NCI-H1436 (cell line): ENCODE measurements at regions not wholly inside any gene's neighbourhood (a gene's known extent, or its start where the extent isn't known, plus 50 kb on each side); places are given as distances from the start of the nearest gene placed in this dataset.

Source experiments
- DNase-seq: peaks from one replicate; lab custom pipeline; 2025; lab: John Stamatoyannopoulos, UW

DNA sequence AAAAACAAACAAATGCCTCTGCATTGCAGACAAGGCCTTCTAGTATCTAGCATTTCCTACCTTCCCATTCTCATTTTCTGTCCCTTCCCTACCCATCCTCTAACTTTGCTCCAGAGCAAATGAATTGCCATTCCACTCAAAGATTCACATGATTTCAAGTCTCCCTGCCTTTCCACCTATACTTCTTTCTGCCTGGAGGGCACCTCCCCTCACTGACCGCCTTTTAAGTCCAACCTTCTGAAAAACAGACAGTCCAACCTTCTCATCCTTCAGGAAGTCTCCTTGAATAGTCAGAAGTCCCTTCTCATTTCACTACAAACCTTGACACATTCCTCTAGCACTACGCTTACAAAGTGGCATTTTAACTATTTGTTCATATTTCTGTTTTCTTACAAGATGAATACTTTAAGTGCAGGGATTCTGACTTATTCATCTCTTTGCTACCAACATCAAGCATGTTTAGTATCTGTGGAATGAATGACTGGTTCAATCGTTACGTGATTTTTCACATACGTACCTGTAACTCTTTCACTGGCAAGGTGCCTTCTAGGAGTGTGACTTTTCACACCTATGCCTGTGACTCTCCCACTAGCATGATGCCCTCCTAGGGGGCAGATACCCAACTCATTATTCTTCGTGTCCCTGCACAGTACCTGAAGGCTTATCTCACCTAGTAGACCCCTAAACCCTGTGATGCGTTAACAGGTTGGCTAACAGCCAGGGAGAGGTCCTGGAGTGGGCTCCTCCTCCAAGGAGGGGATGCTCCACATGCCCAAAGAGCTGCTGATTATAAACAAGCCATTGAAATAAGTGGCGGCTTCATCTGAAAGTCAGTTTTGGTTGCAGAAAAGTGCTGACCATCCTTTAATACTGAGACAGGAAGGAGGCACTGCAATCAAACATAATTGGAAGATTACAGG is 356.2 kb downstream of the MYCN start:
- DNase-seq, result no peak

DNA sequence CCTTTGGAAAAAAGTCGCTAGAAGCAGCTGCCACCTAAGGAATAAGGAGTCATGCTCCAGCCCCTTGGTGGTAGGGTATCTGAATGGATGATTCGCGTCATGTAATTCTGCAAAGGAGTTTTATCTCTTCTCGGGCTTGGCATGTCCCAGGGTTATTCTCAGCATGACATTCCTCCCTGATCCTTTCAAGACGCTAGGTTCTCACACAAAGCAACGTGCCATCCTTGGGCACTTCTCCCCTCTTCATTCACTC is 355.6 kb downstream of the MYCN start:
- no peak for DNase-seq

GRCh38 chr2:16294791-16295190 is 354.4 kb downstream of the MYCN start:
- no peak for DNase-seq

DNA sequence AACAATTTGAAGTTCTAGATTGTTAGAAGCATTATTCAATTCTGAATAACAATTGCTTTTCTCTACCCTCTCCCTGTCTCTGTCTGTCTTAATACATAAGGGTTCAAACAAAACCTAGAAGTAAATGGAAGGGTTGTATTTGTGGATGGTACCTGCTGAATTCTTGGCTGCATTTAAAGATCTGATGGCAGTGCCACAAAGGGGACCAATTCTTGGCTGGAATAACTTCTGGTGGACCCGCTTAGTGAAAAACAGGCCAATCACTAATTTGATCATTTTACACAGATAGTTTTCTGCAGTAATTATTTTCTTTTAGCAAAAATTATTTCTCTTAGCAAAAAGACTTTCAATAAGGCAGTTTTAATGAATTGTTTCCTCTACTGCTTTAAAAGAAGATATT is 353.5 kb downstream of the MYCN start:
- no peak for DNase-seq

GRCh38 chr2:16293398-16293797 is 353.0 kb downstream of the MYCN start:
- DNase-seq, result no peak

DNA sequence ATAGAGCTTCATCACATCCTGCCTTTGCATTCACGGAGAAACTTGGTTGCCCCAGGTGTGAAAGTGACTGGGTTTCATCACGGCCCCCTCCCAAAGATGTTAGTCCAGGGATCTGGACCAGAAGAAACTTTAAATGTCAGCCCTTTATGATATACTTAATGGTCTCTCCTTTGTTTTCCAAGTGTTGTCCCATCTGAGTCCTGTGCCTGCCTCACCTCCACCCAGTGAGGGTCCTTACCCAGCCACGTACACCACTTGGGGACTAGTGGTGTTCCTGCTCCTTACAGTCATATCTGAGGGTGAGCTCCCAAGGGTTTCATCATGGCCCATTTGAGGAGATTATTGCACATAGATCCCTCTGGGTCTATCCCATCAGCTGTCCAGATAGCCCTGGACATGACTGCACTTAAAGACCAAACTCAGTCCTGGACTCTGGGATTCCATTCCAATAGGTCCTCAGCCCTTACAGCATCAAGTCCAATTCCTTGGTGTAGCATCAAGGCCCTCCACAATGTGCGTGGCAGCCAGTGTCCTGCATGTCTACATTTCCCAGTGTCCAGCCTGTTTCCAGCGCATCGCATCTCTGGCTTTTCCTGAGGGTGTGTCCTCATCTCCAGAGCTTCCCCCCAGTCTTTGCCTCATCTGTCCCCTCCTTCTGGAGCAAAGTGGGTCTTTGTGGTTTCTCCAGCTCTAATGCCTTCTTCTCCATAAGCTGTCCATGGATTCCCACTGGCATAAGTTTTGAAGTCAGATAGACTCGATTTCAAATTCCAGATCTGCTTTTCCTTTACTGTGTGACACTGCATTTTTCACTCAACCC is 351.6 kb downstream of the MYCN start:
- DNase-seq, result no peak

DNA sequence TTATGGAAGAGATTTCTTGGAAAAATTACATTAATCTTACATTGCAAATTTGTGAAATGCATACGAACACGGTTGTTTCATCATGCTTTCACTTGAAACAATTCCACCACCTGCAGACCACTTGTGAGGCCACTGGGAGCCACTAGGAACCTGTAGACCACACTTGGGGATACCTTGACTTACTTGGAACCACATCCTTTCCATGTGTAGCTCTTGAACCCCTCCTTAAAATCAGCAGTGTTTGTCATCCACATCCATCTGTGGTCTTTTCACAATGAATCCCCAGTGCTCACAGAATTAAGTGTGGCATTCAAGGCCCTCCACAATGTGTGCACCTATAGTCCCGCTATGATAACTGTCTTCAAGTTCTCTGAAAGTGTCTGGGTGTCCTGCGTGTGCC is 350.9 kb downstream of the MYCN start:
- DNase-seq, result no peak

GRCh38 chr2:16290311-16291020 is 350.1 kb downstream of the MYCN start:
- no peak for DNase-seq

DNA sequence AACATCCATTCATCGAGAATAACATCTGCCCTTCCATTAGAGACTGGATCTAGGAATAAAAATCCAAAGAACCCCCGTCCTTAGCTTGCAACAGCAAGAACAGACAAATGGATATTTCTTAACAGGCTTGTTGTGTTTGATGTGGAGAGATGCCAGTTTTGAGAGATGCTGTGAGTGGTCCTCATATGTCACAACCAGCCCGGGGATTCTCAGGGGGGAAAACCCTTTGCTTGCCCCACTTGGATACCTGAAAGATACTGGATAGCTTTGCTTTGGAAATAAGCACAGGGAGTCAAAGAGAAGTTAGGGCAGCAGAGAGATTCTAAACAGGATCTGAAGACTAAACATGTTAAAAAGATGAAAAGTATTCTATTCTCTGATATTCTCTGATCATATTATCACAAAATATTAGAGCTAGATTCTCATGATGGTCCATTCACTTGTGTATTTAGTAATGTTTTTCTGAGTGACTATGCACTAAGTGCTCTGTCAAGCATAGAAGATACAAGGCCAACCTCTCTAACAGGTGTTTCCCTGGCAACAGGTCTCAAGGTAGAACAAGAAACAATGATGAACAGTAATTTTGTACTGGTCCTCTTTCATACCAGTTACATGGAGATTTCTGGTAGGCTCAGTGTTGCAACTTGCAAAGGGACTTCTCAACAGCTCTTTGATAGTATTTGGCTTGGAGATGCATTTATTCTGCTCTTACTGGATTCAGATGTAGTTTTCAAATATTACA is 348.2 kb downstream of the MYCN start:
- no peak for DNase-seq

DNA sequence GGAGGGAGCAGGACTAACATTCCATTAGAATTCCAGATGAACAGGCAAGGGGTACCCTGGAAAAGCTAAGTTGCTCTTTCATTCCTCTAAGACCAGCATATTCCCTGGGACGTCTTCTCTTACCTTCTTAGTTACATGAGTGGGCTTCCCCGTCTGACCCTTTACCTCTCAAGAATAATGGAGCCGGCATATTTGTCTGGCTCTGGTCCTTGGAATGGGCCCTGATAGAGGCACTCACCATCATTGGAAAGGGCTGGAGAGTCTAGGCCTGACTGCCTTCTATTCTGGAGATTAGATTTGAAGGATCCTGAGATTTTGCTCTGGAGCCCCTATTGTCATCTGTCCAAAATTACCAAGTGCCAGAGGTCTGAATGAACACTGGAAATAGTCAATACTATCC is 347.5 kb downstream of the MYCN start:
- DNase-seq, result no peak

DNA sequence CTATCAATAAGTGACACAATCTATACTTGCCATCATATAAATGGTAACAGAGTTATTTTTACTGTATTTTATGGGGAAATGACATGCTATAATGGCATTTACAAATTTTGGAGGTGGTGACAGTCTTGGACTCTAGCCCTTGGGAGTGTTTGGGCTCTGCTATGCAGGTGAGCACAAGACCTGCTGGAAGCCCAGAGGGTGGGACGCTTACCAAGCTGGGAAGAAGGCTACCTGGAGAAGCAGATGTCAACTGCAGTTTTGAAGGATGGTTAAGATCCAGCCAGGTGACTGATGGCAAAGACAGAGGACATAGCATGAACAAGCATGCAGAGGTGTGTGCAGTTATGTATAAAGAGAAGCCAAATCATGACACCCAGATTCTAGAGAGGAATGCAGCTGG is 346.9 kb downstream of the MYCN start:
- no peak for DNase-seq

DNA sequence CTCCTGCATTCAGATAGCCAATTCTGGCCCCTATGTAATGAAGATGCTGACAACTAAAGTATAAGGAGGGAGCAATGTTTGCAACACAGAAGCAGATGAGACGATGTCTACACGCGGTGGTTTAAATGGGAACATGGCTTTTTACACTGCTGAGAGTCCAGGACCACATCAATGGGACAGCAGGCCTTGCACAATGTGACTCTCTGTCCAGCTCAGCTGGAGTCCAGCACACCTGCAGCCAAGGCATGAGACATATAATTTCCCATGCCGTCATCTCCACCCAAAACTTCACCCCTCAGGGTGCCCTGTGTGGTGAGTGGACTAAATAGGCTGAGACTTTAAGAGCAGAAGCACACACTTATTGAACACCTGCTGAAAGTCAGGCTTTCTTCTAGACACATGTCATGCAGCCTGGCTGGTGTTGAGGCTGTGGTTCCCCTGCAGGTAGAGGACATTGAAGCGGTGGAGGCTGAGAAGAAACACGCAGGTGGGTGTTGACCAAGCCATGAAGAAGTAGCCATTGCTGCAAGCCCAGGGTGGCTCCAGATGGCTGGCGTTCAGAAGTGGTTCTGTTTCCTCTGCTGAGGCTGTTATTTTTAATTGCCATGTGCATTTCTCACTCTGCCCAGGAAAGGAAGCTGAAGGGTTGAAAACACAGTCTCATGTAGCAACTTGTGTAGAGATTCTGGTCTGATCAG is 345.6 kb downstream of the MYCN start:
- no peak for DNase-seq

- no peak for DNase-seq
Measured at GRCh38 chr2:16284941-16285625, 344.7 kb downstream of the MYCN start.

DNA sequence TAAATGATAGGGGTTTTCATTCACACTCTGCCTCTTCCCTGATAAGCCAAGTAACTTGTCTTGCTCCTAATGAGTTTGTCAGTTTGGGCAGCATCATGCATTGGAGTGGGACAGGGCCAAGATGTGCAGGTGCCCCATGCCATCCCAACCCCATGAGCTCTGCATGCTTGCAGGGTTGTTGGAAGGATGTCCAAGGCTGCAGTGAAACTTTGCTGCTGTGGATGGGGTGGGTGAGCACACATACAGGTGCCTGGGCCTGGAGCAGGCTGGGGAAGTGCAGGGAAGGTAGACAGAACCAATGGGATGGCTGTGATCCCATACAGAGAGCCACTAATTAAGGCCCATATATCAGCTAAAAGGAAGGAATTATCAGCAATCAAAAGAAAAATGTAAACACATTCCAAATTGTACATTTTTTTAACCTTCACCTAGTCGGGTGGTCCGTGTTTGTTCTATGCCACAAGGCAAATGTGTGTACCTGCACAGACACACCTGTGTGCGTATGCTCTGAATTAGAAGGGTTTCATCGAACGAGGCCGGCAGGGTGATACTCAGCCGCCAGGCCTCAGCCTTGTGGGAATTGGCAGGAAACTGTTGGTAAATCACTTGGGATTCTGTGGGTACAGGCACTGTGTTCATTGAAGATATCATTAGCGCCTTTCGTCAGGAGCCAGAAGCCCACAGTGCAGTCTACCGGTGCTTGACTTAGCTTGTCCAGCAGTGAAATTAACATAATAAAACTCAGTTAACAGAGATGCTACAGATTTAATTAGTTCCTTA is 342.9 kb downstream of the MYCN start:
- DNase-seq, result no peak

GRCh38 chr2:16282511-16282910 is 342.2 kb downstream of the MYCN start:
- DNase-seq, result no peak

- DNase-seq, result no peak
Measured at GRCh38 chr2:16281451-16282335, 341.3 kb downstream of the MYCN start.

GRCh38 chr2:16280081-16280480 is 339.7 kb downstream of the MYCN start:
- no peak for DNase-seq

DNA sequence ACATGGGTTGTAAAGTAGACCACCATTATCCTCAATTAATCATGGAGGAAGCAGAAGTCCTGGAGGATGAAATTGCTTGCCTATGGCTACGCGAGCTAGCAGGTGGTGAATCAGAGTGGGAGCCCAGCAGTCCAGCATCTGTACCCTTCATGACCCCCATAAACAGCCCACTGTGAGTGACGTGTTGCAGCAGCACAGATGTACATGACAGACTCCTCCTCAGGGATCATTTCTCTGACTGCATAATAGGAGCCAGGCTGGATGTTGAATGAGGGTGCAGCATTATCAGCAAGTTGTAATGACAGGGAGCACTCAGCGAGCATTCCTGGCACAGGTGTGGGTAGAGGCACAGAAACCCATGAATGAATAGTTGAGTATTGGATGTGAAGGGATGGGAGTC is 339.3 kb downstream of the MYCN start:
- DNase-seq, result no peak

- no peak for DNase-seq
Measured at GRCh38 chr2:16279201-16279570, 338.8 kb downstream of the MYCN start.
